Caco-2 (cell line): ENCODE measurements at regions not wholly inside any gene's neighbourhood (a gene's known extent, or its start where the extent isn't known, plus 50 kb on each side); places are given as distances from the start of the nearest gene placed in this dataset.

Experiments
- BruUV-seq: library from RNA; stranded (reverse); fragments of 400-500 nt; replicated peaks from 2 replicates; lab custom pipeline; 2021; lab: Mats Ljungman, UMichigan
- CTCF ChIA-PET: fragments of 300-600 bp; sonication (Branson Sonifier 250); formaldehyde crosslinking; loops from one replicate; lab custom pipeline; 2022; ENCODE audit warnings: antibody characterized with exemption; lab: Charles Lee
- POLR2A ChIA-PET: fragments of 300-600 bp; sonication (Branson Sonifier 250); formaldehyde crosslinking; loops from one replicate; lab custom pipeline; 2022; ENCODE audit warnings: antibody characterized with exemption; lab: Charles Lee
- DNase-seq, 2 experiments: peaks; one replicate each; pipeline versions ENCODE4 v3.0.0 to v3.0.0-alpha.2; 2020 to 2022
- H3K27me3 ChIP-seq: replicated peaks from 2 replicates; pipeline ENCODE4 v1.6.0; 2011; ENCODE audit warnings: low read length; ENCODE audit not compliant: control insufficient read depth, insufficient read depth
- H3K36me3 ChIP-seq: 2 replicates; pipeline ENCODE4 v1.5.1; 2011; ENCODE audit warnings: low read length; ENCODE audit not compliant: control insufficient read depth, insufficient read depth
- H3K4me1 ChIP-seq: fragments of 250-450 bp; sonication (Bioruptor Pico); 2 replicates; pipeline ENCODE4 v1.5.1; 2020; ENCODE audit warnings: mild to moderate bottlenecking
- H3K4me3 ChIP-seq: 2 replicates; pipeline ENCODE4 v1.5.1; 2011; ENCODE audit warnings: low read depth, mild to moderate bottlenecking, control low read depth, low read length
- H3K9me3 ChIP-seq: fragments of 250-450 bp; sonication (Bioruptor Pico); 2 replicates; pipeline ENCODE4 v1.5.1; 2020; ENCODE audit warnings: mild to moderate bottlenecking, moderate library complexity
- H3K27ac Mint-ChIP-seq: one replicate; pipeline ENCODE4 v1.8.0; 2022; ENCODE audit warnings: mixed read lengths; ENCODE audit not compliant: unreplicated experiment
- H3K27me3 Mint-ChIP-seq: one replicate; pipeline ENCODE4 v1.8.0; 2022; ENCODE audit warnings: mixed read lengths; ENCODE audit not compliant: insufficient read depth, unreplicated experiment
- H3K36me3 Mint-ChIP-seq: one replicate; pipeline ENCODE4 v1.8.0; 2022; ENCODE audit warnings: mild to moderate bottlenecking, mixed read lengths; ENCODE audit not compliant: insufficient read depth, unreplicated experiment
- H3K4me1 Mint-ChIP-seq: one replicate; pipeline ENCODE4 v1.8.0; 2022; ENCODE audit warnings: low read depth, mixed read lengths; ENCODE audit not compliant: unreplicated experiment
- H3K4me3 Mint-ChIP-seq: one replicate; pipeline ENCODE4 v1.8.0; 2022; ENCODE audit warnings: mild to moderate bottlenecking, moderate library complexity, mixed read lengths; ENCODE audit not compliant: unreplicated experiment
- H3K9me3 Mint-ChIP-seq: one replicate; pipeline ENCODE4 v1.8.0; 2022; ENCODE audit warnings: mixed read lengths; ENCODE audit not compliant: unreplicated experiment
- CTCF ChIP-seq, 2 experiments: fragments of 200-600 bp in 1 of 2; IDR thresholded peaks; 1 replicate in 1 of 2; 2 replicates in 1 of 2; pipeline versions ENCODE4 v1.5.1 to v1.8.0; 2011 to 2022; ENCODE audit warnings: antibody characterized with exemption in 1 of 2, control low read depth in 1 of 2, inconsistent platforms in 1 of 2, low read depth in 1 of 2, low read length in 1 of 2, mild to moderate bottlenecking in 1 of 2, moderate library complexity in 1 of 2; ENCODE audit not compliant: insufficient read depth in 1 of 2, severe bottlenecking in 1 of 2, unreplicated experiment in 1 of 2
- intact Hi-C: fragments of 100-400 bp; cut with micrococcal nuclease; formaldehyde crosslinking; loops from one replicate; pipeline ENCODE4 v1.10.0; 2022; ENCODE audit not compliant: unreplicated experiment

- CTCF ChIA-PET: interaction anchor here (0.6 kb wide), 1 partner anchor 338 kb away, joined by 6 read pairs; no protein-coding TSS in a partner anchor
- Histone ChIP-seq H3K36me3 (no peaks in the 10 kb centered on the region), H3K27me3 (no peaks in the 10 kb centered on the region), H3K9me3 (no peaks in the 10 kb centered on the region), H3K4me1 (peaks cover 11% of the 10 kb centered on the region), H3K4me3 (no peak overlapping the region)
- DNase-seq: no peak
- Mint-ChIP-seq H3K36me3 (peaks cover 37% of the 10 kb centered on the region), H3K27ac (no peak overlapping the region), H3K4me1 (peaks cover 9% of the 10 kb centered on the region), H3K27me3 (no peaks in the 10 kb centered on the region), H3K4me3 (no peak overlapping the region), H3K9me3 (no peaks in the 10 kb centered on the region)
- POLR2A ChIA-PET: interaction anchor here (0.5 kb wide), 1 partner anchor 25 kb away, joined by 4 read pairs; no protein-coding TSS in a partner anchor
- no peak for TF ChIP-seq CTCF (IDR thresholded peaks at IDR 0.05; ENCODE audit: insufficient read depth in 1 of 2, low read depth in 1 of 2, low read length in 1 of 2, severe bottlenecking in 1 of 2, unreplicated experiment in 1 of 2)
- intact Hi-C loops: no loop called here
- no TSS peak for BruUV-seq
These were observed 130.1 kb upstream of the MTHFD1L start for GRCh38 chr6:150735341-150735851.

GRCh38 chr6:150738092-150738629 is 127.3 kb upstream of the MTHFD1L start:
- H3K36me3 ChIP-seq: no peaks in the 10 kb centered on the region
- Mint-ChIP-seq H3K27me3 (no peaks in the 10 kb centered on the region), H3K36me3 (peaks cover 59% of the 10 kb centered on the region), H3K4me3 (no peak overlapping the region), H3K4me1 (peaks cover 26% of the 10 kb centered on the region), H3K9me3 (no peaks in the 10 kb centered on the region), H3K27ac (no peak overlapping the region)
- no peaks in the 10 kb centered on the region for H3K27me3 ChIP-seq
- H3K9me3 ChIP-seq: no peaks in the 10 kb centered on the region
- peaks cover 29% of the 10 kb centered on the region for H3K4me1 ChIP-seq
- ChIA-PET CTCF (no interaction called here), POLR2A (no interaction called here)
- no TSS peak for BruUV-seq
- H3K4me3 ChIP-seq: no peak overlapping the region
- intact Hi-C loops: no loop called here
- TF ChIP-seq CTCF (IDR thresholded peaks at IDR 0.05; ENCODE audit: insufficient read depth in 1 of 2, low read depth in 1 of 2, low read length in 1 of 2, severe bottlenecking in 1 of 2, unreplicated experiment in 1 of 2): no peak
- DNase-seq: no peak

GRCh38 chr6:150739711-150740349 is 125.7 kb upstream of the MTHFD1L start:
- peaks cover 50% of the 10 kb centered on the region for H3K36me3 Mint-ChIP-seq
- H3K9me3 ChIP-seq: no peaks in the 10 kb centered on the region
- no peaks in the 10 kb centered on the region for H3K36me3 ChIP-seq
- DNase-seq: no peak
- H3K4me3 Mint-ChIP-seq: no peak overlapping the region
- BruUV-seq: no TSS peak
- peak overlapping the region; percentile 36 for H3K27ac Mint-ChIP-seq
- no peaks in the 10 kb centered on the region for H3K27me3 ChIP-seq
- H3K9me3 Mint-ChIP-seq: no peaks in the 10 kb centered on the region
- no peaks in the 10 kb centered on the region for H3K27me3 Mint-ChIP-seq
- intact Hi-C loops: no loop called here
- peaks cover 26% of the 10 kb centered on the region for H3K4me1 Mint-ChIP-seq
- CTCF ChIA-PET: interaction anchor here (1.1 to 1.3 kb wide), 2 partner anchors 44 to 322 kb away, joined by 3 to 4 read pairs; no protein-coding TSS in a partner anchor
- TF ChIP-seq CTCF (IDR thresholded peaks at IDR 0.05; ENCODE audit: insufficient read depth in 1 of 2, low read depth in 1 of 2, low read length in 1 of 2, severe bottlenecking in 1 of 2, unreplicated experiment in 1 of 2): no peak
- H3K4me1 ChIP-seq: peaks cover 29% of the 10 kb centered on the region
- no peak overlapping the region for H3K4me3 ChIP-seq
- POLR2A ChIA-PET: no interaction called here
